Activated CD8-positive, alpha-beta T cell treated with anti-CD3 and anti-CD28 coated beads for 36 hours (primary cell): ENCODE measurements at regions not wholly inside any gene's neighbourhood (a gene's known extent, or its start where the extent isn't known, plus 50 kb on each side); places are given as distances from the start of the nearest gene placed in this dataset.

Experiments used
- ATAC-seq: fragments of 200-7000 bp; cut with Tn5 transposase; one replicate; pipeline ENCODE4 v1.10.0; 2021; ENCODE audit warnings: mild to moderate bottlenecking, moderate library complexity
- CTCF ChIA-PET: fragments of 350-600 bp; sonication (Branson Sonifier 250); formaldehyde crosslinking; loops from one replicate; lab custom pipeline; 2021; ENCODE audit warnings: antibody characterized with exemption; lab: Charles Lee
- POLR2A ChIA-PET: fragments of 350-600 bp; sonication (Branson Sonifier 250); formaldehyde crosslinking; loops from one replicate; lab custom pipeline; 2021; ENCODE audit warnings: antibody characterized with exemption; lab: Charles Lee
- DNase-seq: peaks from one replicate; pipeline ENCODE4 v3.0.0-alpha.2; 2020
- H3K27ac Mint-ChIP-seq: one replicate; pipeline ENCODE4 v1.8.0; 2021; ENCODE audit warnings: mild to moderate bottlenecking, mixed read lengths
- H3K27me3 Mint-ChIP-seq: one replicate; pipeline ENCODE4 v1.8.0; 2021; ENCODE audit warnings: mixed read lengths
- H3K36me3 Mint-ChIP-seq: one replicate; pipeline ENCODE4 v1.8.0; 2021; ENCODE audit warnings: low read depth, mixed read lengths
- H3K4me1 Mint-ChIP-seq: one replicate; pipeline ENCODE4 v1.8.0; 2021; ENCODE audit warnings: low read depth, mixed read lengths
- H3K4me3 Mint-ChIP-seq: one replicate; pipeline ENCODE4 v1.8.0; 2021; ENCODE audit warnings: mild to moderate bottlenecking, moderate library complexity, mixed read lengths
- H3K9me3 Mint-ChIP-seq: one replicate; pipeline ENCODE4 v1.8.0; 2021; ENCODE audit warnings: mixed read lengths
- CTCF ChIP-seq: fragments of 200-600 bp; IDR thresholded peaks from one replicate; pipeline ENCODE4 v1.8.0; 2022; ENCODE audit warnings: antibody characterized with exemption, mild to moderate bottlenecking
- intact Hi-C: fragments of 100-400 bp; cut with micrococcal nuclease; formaldehyde crosslinking; loops from one replicate; pipeline ENCODE4 v1.10.0; 2022

- H3K27ac Mint-ChIP-seq = no peak overlapping the region
- H3K4me1 Mint-ChIP-seq = no peaks in the 10 kb centered on the region
- ChIA-PET POLR2A (no interaction called here), CTCF (no interaction called here)
- ATAC-seq = no peak
- no peaks in the 10 kb centered on the region for H3K36me3 Mint-ChIP-seq
- no peak overlapping the region for H3K4me3 Mint-ChIP-seq
- intact Hi-C loops = no loop called here
- H3K9me3 Mint-ChIP-seq = no peaks in the 10 kb centered on the region
- no peak for TF ChIP-seq CTCF
- no peak for DNase-seq
- peaks cover 3% of the 10 kb centered on the region for H3K27me3 Mint-ChIP-seq
Measured at GRCh38 chr15:97874139-97874538, 86.4 kb upstream of the ARRDC4 start.

- H3K9me3 Mint-ChIP-seq = no peaks in the 10 kb centered on the region
- peak overlapping the region; percentile 20 for H3K4me3 Mint-ChIP-seq
- H3K4me1 Mint-ChIP-seq = no peaks in the 10 kb centered on the region
- CTCF ChIA-PET = no interaction called here
- DNase-seq (no peak), ATAC-seq (no peak)
- intact Hi-C loops = no loop called here
- H3K36me3 Mint-ChIP-seq = no peaks in the 10 kb centered on the region
- POLR2A ChIA-PET = no interaction called here
- TF ChIP-seq CTCF = no peak
- H3K27ac Mint-ChIP-seq = no peak overlapping the region
- peaks cover 5% of the 10 kb centered on the region for H3K27me3 Mint-ChIP-seq
Measured at GRCh38 chr15:97875025-97875512, 85.4 kb upstream of the ARRDC4 start.

DNA sequence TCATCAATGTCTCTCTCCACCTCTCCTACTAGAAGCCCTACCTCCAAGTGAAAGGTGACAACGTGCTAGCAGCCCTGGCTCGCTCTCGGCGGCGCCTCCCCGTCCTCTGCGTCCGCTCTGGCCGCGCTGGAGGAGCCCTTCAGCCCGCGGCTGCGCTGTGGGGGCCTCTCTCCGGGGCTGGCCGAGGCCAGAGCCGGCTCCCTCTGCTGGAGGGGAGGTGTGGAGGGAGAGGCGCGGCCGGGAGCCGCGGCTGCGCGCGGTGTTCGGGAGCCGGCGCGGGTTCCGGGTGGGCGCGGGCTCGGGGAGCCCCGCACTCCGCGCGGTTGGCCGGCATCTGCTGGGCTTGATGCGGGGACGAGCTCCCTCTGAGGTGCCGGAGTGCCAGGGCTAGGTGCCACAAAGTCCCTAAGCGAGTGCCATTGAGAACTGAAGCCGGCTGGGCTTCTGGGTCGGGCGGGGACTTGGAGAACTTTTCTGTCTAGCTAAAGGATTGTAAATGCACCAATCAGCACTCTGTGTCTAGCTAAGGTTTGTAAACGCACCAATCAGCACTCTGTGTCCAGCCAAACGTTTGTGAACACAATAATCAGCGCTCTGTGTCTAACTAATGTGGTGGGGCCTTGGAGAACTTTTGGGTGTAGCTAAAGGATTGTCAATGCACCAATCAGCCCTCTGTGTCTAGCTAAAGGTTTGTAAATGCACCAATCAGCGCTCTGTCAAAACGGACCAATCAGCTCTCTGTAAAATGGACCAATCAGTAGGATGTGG lies 84.8 kb upstream of the ARRDC4 start:
- Mint-ChIP-seq H3K27me3 (peaks cover 5% of the 10 kb centered on the region), H3K27ac (no peak overlapping the region), H3K4me1 (no peaks in the 10 kb centered on the region), H3K4me3 (peak overlapping the region; percentile 20), H3K9me3 (no peaks in the 10 kb centered on the region), H3K36me3 (no peaks in the 10 kb centered on the region)
- TF ChIP-seq CTCF = no peak
- ChIA-PET POLR2A (no interaction called here), CTCF (interaction anchor here (1.0 to 2.0 kb wide), 2 partner anchors 24 to 302 kb away, joined by 4 read pairs; no protein-coding TSS in a partner anchor)
- intact Hi-C loops = no loop called here
- DNase-seq (peak; percentile 2), ATAC-seq (peak; percentile 17)

DNA sequence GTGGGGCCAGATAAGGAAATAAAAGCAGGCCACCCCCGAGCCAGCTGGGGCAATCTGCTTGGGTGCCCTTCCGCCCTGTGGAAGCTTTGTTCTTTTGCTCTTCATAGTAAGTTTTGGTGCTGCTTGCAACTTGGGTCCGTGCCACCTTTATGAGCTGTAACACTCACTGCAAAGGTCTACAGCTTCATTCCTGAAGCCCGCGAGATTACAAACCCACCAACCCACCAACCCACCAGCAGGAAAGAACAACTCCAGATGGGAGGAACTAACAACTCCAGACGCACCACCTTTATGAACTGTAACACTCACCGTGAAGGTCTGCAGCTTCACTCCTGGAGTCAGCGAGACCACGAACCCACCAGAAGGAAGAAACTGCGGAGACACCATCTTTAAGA lies 84.2 kb upstream of the ARRDC4 start:
- no peak overlapping the region for H3K4me3 Mint-ChIP-seq
- H3K36me3 Mint-ChIP-seq = no peaks in the 10 kb centered on the region
- peaks cover 5% of the 10 kb centered on the region for H3K27me3 Mint-ChIP-seq
- ChIA-PET POLR2A (no interaction called here), CTCF (interaction anchor here (1.0 to 2.0 kb wide), 2 partner anchors 23 to 302 kb away, joined by 4 read pairs; no protein-coding TSS in a partner anchor)
- intact Hi-C loops = no loop called here
- TF ChIP-seq CTCF = no peak
- no peak for ATAC-seq
- no peaks in the 10 kb centered on the region for H3K4me1 Mint-ChIP-seq
- no peaks in the 10 kb centered on the region for H3K9me3 Mint-ChIP-seq
- no peak overlapping the region for H3K27ac Mint-ChIP-seq
- DNase-seq = no peak

GRCh38 chr15:97881346-97881965 lies 79.0 kb upstream of the ARRDC4 start:
- H3K36me3 Mint-ChIP-seq = no peaks in the 10 kb centered on the region
- no peak for TF ChIP-seq CTCF
- no peaks in the 10 kb centered on the region for H3K4me1 Mint-ChIP-seq
- no peak overlapping the region for H3K4me3 Mint-ChIP-seq
- ChIA-PET POLR2A (no interaction called here), CTCF (no interaction called here)
- peaks cover 7% of the 10 kb centered on the region for H3K27me3 Mint-ChIP-seq
- no peak for DNase-seq
- no peak overlapping the region for H3K27ac Mint-ChIP-seq
- no peaks in the 10 kb centered on the region for H3K9me3 Mint-ChIP-seq
- intact Hi-C loops = no loop called here
- no peak for ATAC-seq
